ENCODE measurements at regions not wholly inside any gene's neighbourhood (a gene's known extent, or its start where the extent isn't known, plus 50 kb on each side); places are given as distances from the start of the nearest gene placed in this dataset.

GRCh38 chrX:7568130-7568529 is 274.8 kb upstream of the VCX start:
- H3K4me1 Mint-ChIP-seq (ENCODE audit: insufficient read depth, unreplicated experiment), result no peaks in the 10 kb centered on the region
- no TSS peak for BruUV-seq (replicated peaks)
- no peaks in the 10 kb centered on the region for H3K27me3 Mint-ChIP-seq (ENCODE audit: insufficient read depth, unreplicated experiment)
- intact Hi-C loops (cut with micrococcal nuclease), result no loop called here
- TF ChIP-seq CTCF (IDR thresholded peaks at IDR 0.05; ENCODE audit: unreplicated experiment), result no peak
- no peak overlapping the region for H3K4me3 Mint-ChIP-seq (ENCODE audit: unreplicated experiment)
- ChIA-PET POLR2A (interaction anchor here (0.6 kb wide), 1 partner anchor 443 kb away, joined by 3 read pairs; no protein-coding TSS in a partner anchor), CTCF (interaction anchor here (0.5 kb wide), 1 partner anchor 1093 kb away, joined by 3 read pairs; no protein-coding TSS in a partner anchor)
- H3K36me3 Mint-ChIP-seq (ENCODE audit: insufficient read depth, unreplicated experiment), result no peaks in the 10 kb centered on the region
- DNase-seq (ENCODE audit: unreplicated experiment), result no peak
- H3K9me3 Mint-ChIP-seq (ENCODE audit: unreplicated experiment), result no peaks in the 10 kb centered on the region
- no peak overlapping the region for H3K27ac Mint-ChIP-seq (ENCODE audit: low read depth, unreplicated experiment)

GRCh38 chrX:7552760-7553159 is 290.2 kb upstream of the VCX start:
- POLR2A ChIA-PET, result no interaction called here
- intact Hi-C loops (cut with micrococcal nuclease), result loop anchor here (1.0 kb wide), 1 partner anchor 420 kb away; no protein-coding TSS in a partner anchor
- peak; percentile 3 for DNase-seq (ENCODE audit: unreplicated experiment)
- no peak for TF ChIP-seq CTCF (IDR thresholded peaks at IDR 0.05; ENCODE audit: unreplicated experiment)
- no peaks in the 10 kb centered on the region for H3K4me1 Mint-ChIP-seq (ENCODE audit: insufficient read depth, unreplicated experiment)
- BruUV-seq (replicated peaks), result no TSS peak
- peaks cover 34% of the 10 kb centered on the region for H3K27me3 Mint-ChIP-seq (ENCODE audit: insufficient read depth, unreplicated experiment)
- CTCF ChIA-PET, result interaction anchor here (0.6 kb wide), 1 partner anchor 362 kb away, joined by 3 read pairs; no protein-coding TSS in a partner anchor
- H3K4me3 Mint-ChIP-seq (ENCODE audit: unreplicated experiment), result no peak overlapping the region
- H3K36me3 Mint-ChIP-seq (ENCODE audit: insufficient read depth, unreplicated experiment), result no peaks in the 10 kb centered on the region
- H3K27ac Mint-ChIP-seq (ENCODE audit: low read depth, unreplicated experiment), result no peak overlapping the region
- no peaks in the 10 kb centered on the region for H3K9me3 Mint-ChIP-seq (ENCODE audit: unreplicated experiment)

GRCh38 chrX:7546551-7547080 is 296.4 kb upstream of the VCX start:
- Mint-ChIP-seq H3K4me1 (ENCODE audit: insufficient read depth, unreplicated experiment) (no peaks in the 10 kb centered on the region), H3K9me3 (ENCODE audit: unreplicated experiment) (peaks cover 8% of the 10 kb centered on the region), H3K27me3 (ENCODE audit: insufficient read depth, unreplicated experiment) (no peaks in the 10 kb centered on the region), H3K4me3 (ENCODE audit: unreplicated experiment) (no peak overlapping the region), H3K27ac (ENCODE audit: low read depth, unreplicated experiment) (no peak overlapping the region), H3K36me3 (ENCODE audit: insufficient read depth, unreplicated experiment) (no peaks in the 10 kb centered on the region)
- no TSS peak for BruUV-seq (replicated peaks)
- no peak for DNase-seq (ENCODE audit: unreplicated experiment)
- intact Hi-C loops (cut with micrococcal nuclease), result no loop called here
- POLR2A ChIA-PET, result no interaction called here
- CTCF ChIA-PET, result no interaction called here
- TF ChIP-seq CTCF (IDR thresholded peaks at IDR 0.05; ENCODE audit: unreplicated experiment), result no peak

- ChIA-PET CTCF (no interaction called here), POLR2A (no interaction called here)
- DNase-seq (ENCODE audit: unreplicated experiment), result no peak
- no peak overlapping the region for H3K4me3 Mint-ChIP-seq (ENCODE audit: unreplicated experiment)
- no peak for TF ChIP-seq CTCF (IDR thresholded peaks at IDR 0.05; ENCODE audit: unreplicated experiment)
- intact Hi-C loops (cut with micrococcal nuclease), result no loop called here
- H3K27ac Mint-ChIP-seq (ENCODE audit: low read depth, unreplicated experiment), result no peak overlapping the region
- H3K9me3 Mint-ChIP-seq (ENCODE audit: unreplicated experiment), result peaks cover 8% of the 10 kb centered on the region
- no peaks in the 10 kb centered on the region for H3K36me3 Mint-ChIP-seq (ENCODE audit: insufficient read depth, unreplicated experiment)
- H3K4me1 Mint-ChIP-seq (ENCODE audit: insufficient read depth, unreplicated experiment), result no peaks in the 10 kb centered on the region
- no peaks in the 10 kb centered on the region for H3K27me3 Mint-ChIP-seq (ENCODE audit: insufficient read depth, unreplicated experiment)
- BruUV-seq (replicated peaks), result no TSS peak
Measured at GRCh38 chrX:7545564-7545963, 297.4 kb upstream of the VCX start.

Data from MCF 10A (cell line).